T-helper 1 cell treated with Interleukin-12 subunit alpha and Interleukin-12 subunit beta and Interleukin-4 antibody, amounts not matched to agents 30 ng/mL and 1 ng/mL, for 36 hours (primary cell): ENCODE measurements at regions not wholly inside any gene's neighbourhood (a gene's known extent, or its start where the extent isn't known, plus 50 kb on each side); places are given as distances from the start of the nearest gene placed in this dataset.

Experiments
- intact Hi-C: fragments of 100-400 bp; cut with micrococcal nuclease; formaldehyde crosslinking; loops from one replicate; pipeline ENCODE4 v1.15.1; 2024

DNA sequence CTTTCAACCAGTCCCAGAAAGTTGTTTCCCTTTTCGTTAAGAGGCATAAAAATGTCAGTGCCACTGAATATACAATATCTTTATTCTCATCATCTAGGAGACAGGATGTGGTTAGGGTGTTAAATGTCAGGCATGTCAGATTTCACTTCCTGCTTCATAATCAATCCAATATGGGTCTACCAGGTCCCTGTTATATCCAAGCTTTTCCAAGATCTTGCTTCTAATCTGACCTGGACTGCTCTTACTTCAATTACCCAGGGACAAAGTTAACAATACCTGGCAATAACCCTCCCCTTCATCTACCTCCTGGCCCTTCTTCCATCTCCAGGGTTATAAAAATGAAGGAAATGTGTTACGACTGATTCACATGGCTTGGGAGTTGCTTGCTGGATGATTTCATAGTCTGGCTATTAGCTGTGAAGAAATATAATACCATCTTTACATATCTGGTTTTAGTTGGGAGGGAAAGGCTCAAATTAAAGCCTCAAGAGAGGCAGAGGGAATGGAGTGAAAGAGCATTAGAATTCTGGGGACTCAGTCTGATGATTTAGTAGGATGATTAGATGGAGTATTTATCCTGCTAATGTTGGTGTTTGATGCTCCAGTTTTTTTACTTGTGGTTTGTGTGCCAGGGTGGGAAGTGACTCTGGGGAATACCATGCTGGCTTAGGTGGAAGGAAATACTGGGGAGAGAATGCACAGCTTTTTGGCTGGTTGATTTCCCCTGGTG is 534.3 kb downstream of the ETS1 start:
- intact Hi-C loops, result loop anchor here (1.0 to 5.0 kb wide), 4 partner anchors 14 to 814 kb away; partner anchors contain the start of gene KCNJ1

DNA sequence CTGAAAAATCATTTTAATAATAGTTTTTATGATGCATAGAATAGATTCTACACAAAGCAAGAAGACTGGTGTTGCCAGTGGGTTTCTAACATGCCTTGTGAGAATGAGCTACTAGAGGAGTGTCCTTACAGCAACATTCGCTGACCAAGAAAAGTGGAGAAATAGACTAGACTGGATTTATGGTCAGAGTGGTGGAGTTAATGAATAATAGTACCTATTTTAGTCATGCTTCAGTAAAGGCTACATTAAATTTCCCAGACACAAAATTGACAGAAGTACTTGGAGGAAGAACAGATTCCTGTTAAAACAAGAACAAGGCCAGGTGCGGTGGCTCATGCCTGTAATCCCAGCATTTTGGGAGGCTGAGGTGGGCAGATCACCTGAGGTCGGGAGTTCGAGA is 539.2 kb downstream of the ETS1 start:
- intact Hi-C loops, result no loop called here

DNA sequence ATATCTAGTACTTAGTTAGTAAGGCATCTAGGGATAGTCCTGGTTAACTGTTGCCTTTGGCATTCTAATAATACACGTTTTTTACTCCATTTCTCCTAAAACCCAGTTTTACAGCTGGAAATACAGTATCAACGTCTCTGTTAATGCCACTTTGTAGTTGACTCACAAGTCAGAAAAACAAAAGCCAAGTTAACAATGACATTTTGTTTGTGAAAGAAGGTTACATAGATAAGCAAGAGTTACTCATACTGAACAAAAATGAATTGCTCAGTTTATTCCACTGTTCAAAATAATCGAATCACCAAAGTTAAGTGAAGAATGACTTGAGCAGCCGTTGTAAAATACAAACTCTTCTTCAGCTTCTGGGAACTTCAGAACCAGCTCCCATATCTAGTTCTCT is 540.3 kb downstream of the ETS1 start:
- intact Hi-C loops, result no loop called here

DNA sequence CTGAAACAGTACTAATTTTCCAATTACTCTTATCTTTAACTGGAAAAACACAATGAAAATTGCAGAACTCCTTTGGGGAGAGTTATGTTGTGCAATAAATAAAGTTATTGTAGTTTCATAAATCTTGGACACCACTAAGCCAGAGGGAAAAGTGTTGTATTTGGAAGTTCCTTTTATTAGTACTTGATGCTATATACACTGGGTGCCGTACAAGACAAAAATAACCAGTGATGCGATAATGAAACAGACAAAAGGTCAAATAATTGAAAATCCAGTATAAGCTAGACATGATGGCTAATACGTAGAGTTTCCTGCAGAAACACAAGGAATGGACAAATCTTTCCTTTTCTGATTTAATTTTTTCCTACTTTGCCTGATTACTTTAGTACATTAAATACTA is 541.1 kb downstream of the ETS1 start:
- intact Hi-C loops, result no loop called here

DNA sequence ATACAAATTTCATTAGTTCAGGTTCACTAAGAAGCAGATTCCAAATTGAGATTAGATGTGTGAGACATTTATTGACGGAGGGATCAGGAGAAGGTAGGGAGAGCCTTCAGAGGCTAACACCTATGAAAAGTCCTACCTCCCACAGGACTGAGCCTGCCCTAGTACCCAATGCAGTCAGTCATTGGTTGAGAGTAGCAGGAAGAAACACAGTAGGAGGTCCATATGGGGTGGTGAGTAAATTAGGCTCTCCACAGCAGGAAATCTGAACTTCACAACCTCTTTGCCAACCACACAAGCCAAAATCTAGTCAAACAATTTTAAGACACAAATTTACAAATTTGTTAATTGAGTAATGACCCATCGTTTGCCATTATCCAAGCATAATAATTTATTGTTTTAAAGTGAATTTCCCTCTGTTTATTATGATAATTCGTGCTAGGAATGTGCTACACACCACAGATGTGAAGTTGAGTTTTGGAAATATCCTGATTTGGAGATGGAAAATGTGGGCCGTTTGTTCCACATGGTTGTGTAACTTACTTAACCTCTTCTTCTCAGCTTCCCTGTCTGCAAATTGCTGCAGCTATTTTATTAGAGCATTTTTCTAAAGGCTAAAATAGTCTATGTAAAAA is 542.1 kb downstream of the ETS1 start:
- intact Hi-C loops, result no loop called here

DNA sequence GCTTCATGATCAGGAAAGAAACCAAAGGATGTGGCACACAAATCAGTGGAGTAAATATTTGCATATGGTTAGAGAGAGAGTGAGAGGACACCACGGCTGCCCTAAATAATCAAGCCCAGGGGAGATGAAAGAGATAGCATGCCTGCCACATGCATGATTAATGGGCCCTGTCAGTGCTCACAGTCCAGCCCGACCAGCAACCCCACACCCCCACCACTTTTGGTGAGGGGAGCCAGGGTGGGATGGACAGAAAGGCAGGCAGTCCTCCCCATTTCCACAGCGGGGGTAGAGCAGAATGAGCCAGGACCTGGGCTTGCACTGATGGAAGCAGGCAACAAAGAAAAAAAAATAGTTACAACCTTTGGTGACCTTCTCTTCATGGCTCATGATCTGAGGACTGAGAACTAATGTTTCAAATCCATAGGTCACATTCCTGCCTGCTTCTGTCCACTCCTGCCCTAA is 545.0 kb downstream of the ETS1 start:
- intact Hi-C loops, result no loop called here

DNA sequence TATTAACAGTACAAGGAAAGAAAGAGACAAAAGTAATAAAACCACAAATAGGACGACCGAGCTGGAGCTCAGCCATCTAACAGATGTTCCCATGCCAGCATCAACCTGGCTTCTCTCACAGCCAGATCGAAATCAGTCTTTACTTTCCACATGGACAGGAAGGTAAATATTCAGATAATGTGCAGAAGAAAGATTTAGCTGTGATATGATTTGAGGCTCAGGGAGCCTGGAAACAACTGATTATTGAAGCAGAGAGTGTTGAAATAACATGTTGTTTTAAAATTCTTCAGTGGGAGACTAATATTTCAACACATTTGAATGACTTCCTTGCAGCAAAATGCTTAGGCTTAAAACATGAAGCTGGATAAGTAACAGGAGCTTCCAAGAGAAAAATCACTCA is 546.8 kb downstream of the ETS1 start:
- intact Hi-C loops, result no loop called here

DNA sequence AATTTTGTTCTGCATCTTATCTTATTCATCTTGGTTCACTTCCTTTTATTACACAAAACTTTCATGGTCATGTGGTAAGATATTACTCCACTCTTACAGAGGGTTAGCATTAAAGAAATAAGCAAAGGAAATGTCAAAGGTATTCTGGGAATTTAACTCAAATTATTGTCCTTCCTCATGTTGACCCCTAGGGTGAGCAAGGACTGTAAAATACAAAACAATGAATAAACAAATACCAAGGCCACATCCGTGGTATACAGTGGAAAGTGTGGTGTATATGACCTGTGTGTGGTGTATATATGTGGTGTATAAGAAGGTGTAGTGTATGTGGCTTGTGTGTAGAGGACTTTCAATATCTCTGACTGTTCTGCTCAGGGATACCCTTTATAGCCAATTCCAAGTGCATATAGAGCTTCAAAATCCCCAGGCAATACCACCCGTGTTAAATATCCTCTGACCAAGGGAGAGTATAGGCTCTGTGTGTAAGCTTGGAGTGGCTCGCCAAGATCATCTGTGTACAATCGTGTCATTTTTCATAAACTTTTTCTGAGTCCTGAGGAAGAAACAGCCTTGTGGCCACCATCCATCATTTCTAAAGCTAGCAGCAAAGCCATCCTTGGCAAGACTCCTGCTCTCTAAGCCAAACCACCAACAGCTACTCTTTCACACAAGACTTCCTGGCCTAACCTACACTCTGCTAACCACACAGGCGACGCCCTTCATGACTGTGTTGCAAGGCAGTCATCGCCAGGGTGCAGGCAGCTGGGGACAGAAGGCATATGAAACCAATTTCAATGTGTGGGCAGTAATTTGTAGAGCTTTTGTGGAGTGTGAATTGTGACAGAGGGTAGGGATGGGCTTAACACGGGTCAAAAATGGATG is 548.0 kb downstream of the ETS1 start:
- intact Hi-C loops, result loop anchor here (1.0 to 10.0 kb wide), 15 partner anchors 8 to 1773 kb away; partner anchors contain the start of gene KCNJ1

DNA sequence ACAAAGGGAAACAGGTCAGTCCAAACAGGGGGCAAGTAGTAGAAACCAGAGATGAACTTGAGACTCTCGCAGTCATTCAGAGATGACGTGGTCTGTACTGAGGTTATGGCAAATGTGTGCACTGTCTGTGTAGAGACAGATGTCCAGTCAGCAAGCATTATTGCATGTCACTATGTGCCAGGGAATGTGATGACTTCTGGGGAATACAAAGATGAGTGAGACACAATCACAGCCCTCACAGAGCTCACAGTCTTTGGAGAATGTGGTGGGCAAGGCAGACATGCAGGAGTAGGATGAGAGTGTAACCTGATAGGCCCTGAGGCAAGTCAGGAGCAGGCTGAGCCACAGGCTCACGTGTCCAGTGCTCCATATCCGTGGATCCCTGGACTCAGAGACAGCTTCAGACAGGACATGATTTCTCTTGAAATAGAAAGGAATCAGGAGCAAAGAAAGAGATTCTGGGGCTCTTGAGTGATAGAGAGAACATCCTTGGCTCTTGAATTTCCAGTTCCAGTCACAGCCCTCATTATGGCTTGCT is 550.7 kb downstream of the ETS1 start:
- intact Hi-C loops, result loop anchor here (1.0 to 10.0 kb wide), 4 partner anchors 740 to 1776 kb away; no protein-coding TSS in a partner anchor

DNA sequence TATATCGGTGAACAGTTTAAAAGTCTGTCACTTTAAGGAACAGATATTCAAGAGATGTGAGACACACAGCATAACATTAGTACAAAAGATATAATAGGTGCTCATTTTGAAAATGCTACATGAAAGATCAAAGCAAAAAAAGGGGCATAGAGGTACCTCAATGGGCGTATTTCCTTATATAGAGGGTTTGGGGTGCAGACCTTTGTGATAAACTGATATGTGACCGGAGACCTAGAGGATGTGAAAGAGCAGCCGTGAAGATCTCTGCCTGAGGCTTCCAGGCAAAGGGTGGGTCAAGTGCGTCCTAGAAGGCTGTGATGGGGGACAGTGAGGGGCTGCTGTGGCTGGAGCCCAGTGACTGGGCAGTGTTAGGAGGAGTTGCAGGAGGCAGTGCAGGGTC is 551.4 kb downstream of the ETS1 start:
- intact Hi-C loops, result loop anchor here (1.0 to 10.0 kb wide), 4 partner anchors 740 to 1776 kb away; no protein-coding TSS in a partner anchor

DNA sequence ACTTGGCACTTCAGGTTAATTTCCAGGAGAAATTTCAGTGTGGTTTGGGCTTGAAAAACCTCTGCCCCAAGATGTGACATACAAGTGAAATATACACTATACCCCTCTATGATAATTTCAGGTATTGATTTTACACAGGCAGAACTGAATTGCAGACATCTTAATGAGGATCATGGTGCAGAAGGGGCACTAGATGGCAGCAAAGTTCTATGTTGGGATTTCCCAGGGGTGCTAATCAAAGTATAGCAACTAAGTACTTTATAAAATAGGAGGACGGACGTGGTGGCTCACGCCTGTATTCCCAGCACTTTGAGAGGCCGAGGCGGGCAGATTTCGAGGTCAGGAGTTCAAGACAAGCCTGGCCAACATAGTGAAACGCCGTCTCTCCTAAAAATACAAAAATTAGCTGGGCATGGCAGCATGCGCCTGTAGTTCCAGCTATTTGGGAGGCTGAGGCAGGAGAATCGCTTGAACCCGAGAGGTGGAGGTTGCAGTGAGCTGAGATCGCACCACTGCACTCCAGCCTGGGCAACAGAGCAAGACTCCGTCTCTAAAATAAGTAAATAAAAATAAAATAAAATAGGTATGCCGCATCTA is 555.7 kb downstream of the ETS1 start:
- intact Hi-C loops, result loop anchor here (1.0 to 10.0 kb wide), 12 partner anchors 8 to 1587 kb away; no protein-coding TSS in a partner anchor

DNA sequence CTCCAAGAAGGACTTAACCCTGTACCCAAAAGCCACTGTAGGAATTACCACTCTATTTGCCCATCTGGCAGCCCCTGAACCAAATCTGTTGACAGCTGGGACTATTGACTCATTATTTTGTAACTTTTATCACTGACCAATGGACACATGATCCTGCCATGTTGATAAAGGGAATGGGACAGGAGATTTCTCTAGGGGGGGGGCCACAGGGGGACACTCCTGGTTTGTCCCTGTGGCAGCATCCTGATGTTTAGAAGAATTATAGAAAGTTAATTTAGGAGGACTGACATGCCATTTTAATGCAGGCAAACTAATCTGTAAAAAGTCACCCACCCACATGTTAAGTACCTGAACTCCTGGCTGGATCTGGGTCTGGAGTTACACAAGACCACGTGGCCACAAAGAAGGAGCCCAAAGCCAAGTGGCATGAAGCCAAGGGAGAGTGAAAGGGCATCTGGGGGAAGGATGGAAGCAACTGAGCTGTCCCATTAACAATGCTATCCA is 558.1 kb downstream of the ETS1 start:
- intact Hi-C loops, result no loop called here

DNA sequence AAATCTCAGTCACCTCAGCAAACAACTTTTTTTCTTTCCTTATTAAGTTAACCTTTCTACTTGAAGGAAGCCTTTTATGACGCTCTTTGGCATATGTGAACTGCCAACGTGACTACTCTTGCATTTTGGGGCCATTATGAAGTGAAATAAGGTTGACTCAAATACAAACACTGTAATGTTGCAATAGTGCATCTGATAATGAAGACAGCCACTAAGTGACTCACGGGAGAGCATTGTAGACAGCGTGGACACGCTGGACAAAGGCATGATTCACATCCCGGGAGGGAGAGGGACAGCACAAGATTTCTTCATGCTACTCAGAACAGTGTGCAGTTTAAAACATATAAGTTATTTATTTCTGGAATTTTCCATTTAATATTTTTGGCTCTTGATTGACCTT is 560.8 kb downstream of the ETS1 start:
- intact Hi-C loops, result no loop called here

DNA sequence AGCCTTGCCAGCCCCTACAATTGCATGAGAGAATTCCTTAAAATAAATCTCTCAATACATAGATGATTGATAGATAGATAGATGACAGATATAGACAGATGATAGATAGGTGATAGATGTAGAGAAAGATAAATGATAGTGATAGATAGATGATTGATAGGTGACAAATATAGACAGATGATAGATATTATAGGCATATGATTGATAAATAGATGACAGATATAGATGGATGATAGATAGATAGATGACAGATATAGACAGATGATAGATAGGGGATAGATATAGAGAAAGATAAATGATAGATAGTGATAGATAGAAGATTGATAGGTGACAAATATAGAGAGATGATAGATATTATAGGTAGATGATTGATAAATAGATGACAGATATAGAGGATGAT is 564.6 kb downstream of the ETS1 start:
- intact Hi-C loops, result no loop called here

DNA sequence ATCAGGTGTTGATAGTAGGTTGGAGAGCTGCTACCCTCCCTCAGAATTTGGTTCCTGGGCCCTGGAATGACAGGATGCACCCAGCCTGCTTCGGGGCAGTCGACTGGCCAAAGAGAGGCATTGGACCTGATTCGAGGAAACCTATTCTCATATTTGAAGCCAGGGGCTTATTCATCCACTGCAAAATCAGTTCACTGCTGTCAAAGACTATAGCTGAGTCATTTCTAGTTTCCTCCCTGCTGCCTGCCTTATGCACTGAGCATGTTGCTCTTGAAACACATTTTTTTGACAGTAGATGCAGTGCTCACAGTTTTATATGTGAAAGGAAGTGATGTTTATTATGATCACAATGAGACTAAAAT is 565.4 kb downstream of the ETS1 start:
- intact Hi-C loops, result no loop called here

DNA sequence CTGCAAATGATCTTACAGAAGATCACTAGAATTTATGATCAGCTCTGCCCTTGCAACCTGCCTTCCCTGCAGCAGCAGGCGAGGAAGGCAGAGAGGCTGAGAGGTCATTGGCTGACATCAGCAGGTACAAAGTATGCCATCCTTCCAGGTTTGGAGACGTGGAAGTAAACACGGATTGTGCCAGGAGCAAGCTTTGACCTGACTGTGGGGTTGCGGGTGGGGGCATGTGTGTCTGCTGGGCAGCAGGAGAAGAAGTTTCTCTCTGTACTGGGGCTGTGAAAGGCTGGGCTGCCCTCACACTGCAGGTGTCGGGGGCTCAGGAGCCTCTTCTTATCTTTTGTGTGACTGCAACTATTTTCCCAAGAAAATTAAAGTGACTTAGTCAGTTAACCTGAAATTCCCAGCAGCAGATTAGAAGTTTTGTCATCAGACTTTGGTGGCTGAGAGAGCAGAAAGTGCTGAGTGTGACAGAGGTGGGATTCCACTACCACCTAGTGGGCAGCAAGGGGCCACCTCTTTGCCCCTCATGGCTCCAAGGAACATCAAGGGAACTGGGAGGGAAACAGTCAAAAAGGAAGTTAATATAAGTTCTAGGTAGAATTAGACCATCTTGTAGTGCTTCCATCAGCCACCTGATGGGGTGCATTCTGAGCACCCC is 565.9 kb downstream of the ETS1 start:
- intact Hi-C loops, result no loop called here

DNA sequence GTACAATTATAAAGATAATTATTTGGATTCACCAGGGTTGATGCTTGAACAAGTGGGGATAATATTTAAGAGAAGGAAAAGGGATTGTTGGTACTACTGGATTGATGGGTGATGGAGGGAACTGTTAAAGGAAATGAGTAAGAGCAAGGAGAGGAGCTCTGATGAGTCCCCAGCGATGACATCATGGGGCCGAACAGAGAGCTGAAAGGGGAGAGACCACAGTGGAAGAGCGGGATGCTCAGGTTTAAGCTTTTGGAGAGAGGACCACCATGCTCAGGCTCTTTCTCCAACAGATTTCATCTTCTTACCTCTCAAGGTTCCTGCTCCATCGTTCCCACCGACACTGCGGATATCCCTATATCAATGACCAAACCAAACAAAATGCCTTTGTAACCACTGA is 568.7 kb downstream of the ETS1 start:
- intact Hi-C loops, result no loop called here

DNA sequence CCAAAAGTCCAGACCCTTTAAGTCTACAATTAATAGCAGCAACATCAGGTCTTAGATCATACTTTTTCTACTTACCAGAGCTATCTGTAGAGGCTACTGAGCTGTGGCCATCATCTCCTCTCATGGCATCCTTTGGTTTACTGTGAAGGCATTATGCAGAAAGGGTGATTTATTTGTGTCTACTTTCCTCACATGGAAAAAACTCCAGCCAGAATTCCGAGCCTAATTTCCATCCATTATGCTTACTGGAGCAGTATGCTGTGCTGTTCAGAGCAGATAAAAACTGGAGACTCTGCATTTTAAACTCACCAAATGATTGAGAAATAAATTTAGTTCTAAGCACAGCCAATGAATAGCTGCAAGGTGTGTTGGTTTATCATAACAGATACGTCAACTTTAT is 581.8 kb downstream of the ETS1 start:
- intact Hi-C loops, result no loop called here

DNA sequence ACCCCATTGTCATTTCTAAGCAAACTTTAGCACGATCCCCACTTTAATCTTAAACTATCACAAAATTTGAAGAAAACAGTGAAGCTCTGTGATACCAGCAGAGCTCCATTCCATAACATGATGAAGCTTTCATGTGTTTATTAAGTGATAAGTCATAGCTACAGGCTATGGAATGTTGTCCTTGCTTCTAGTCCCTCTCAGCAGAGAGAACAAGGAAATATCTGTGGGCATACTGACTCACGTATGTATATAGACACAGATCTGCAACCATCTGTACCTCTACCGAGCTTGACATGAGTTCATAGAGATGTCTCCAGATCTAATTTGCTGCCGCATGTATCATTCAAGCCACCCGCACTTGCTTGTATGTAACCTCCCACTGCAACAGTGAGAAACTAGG is 588.9 kb downstream of the ETS1 start:
- intact Hi-C loops, result no loop called here

DNA sequence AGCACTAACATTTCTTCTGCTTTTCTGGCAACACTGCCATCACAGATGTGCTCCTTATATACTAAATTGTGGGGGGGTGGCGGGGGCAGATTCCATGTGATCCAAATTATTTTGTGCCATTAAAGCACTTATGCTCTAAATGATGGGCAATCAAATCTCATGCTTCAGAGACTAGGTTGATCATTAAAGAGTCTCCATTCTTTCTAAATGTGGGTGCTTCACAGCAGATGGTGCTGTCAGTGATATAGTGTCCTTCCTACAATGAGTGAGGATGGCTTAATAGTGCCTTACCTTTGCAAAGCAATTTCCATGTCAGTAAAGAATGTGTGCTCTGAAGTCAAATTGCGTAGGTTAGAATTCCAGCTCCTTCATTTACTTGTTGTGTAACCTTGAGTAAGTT is 589.8 kb downstream of the ETS1 start:
- intact Hi-C loops, result no loop called here
